GM12865 (cell line): ENCODE measurements at regions not wholly inside any gene's neighbourhood (a gene's known extent, or its start where the extent isn't known, plus 50 kb on each side); places are given as distances from the start of the nearest gene placed in this dataset.
A peak's percentile ranks its signal among the peaks of the same experiment; 100 is the strongest.

Experiments used
- DNase-seq: peaks from one replicate; pipeline ENCODE4 v3.0.0; 2010; ENCODE audit warnings: low read depth
- H3K4me3 ChIP-seq: 2 replicates; pipeline ENCODE4 v1.5.1; 2011; ENCODE audit warnings: mild to moderate bottlenecking, low read depth, low read length, control low read depth
- CTCF ChIP-seq: IDR thresholded peaks from 2 replicates; pipeline ENCODE4 v1.5.1; 2011; ENCODE audit warnings: low read length, control low read depth, low read depth, inconsistent platforms; ENCODE audit not compliant: insufficient read depth; ENCODE audit errors: missing control alignments

GRCh38 chr16:73873643-73874042 is 423.0 kb upstream of the PSMD7 start:
- DNase-seq, result no peak
- TF ChIP-seq CTCF, result no peak
- H3K4me3 ChIP-seq, result no peak overlapping the region

DNA sequence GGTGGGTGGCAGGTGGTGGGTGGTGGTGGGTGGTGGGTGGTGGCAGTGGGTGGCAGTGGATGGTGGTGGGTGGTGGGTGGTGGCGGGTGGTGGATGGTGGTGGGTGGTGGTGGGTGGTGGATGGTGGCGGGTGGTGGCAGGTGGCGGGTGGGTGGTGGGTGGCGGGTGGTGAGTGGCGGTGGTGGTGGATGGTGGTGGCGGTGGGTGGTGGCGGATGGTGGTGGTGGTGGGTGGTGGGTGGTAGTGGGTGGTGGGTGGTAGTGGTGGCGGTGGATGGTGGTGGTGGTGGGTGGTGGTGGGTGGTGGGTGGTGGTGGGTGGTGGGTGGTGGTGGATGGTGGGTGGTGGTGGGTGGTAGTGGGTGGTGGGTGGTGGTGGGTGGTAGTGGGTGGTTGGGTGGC is 423.8 kb upstream of the PSMD7 start:
- no peak for TF ChIP-seq CTCF
- no peak for DNase-seq
- no peak overlapping the region for H3K4me3 ChIP-seq

- no peak overlapping the region for H3K4me3 ChIP-seq
- no peak for TF ChIP-seq CTCF
- no peak for DNase-seq
These were observed 425.4 kb upstream of the PSMD7 start for GRCh38 chr16:73871088-73871733.

GRCh38 chr16:73869126-73869525 is 427.5 kb upstream of the PSMD7 start:
- no peak for TF ChIP-seq CTCF
- no peak for DNase-seq
- no peak overlapping the region for H3K4me3 ChIP-seq

DNA sequence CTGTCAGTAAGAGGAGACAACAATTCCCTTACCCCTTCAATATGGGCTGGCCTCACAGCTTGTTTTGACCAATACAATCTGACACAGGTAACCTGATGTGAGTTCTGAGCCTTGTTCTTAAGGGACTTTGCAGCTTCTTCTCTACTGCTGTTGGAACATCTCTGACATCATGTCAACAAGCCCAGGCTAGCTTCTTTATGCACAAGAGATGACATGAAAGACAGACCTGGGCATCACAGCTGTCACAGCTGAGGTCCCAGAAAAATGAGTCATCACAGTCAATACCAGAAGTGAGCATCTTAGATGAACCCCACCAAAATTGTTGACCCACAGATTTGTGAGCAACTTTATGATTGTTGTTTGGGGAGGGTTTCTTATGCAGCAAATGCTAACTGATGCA is 431.7 kb upstream of the PSMD7 start:
- no peak for TF ChIP-seq CTCF
- no peak overlapping the region for H3K4me3 ChIP-seq
- DNase-seq, result peak; percentile 2

DNA sequence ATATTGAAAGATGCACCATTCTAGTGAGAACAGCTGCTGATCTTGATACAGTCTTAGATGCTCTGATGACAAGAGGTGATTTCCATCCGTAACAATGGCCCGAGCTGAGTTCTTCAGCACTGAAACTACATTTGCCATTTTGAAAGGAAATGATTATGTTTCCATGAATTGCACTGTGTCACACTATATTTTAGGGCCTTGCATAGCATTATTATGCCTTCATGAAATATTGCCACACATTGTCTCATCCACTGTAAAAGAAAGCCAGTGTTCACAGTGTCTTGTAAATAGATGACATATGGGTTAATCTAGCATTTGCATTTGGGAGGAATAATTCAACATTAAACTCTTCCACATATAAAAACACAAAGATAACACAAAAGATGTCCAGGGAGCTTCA is 438.3 kb upstream of the PSMD7 start:
- DNase-seq, result no peak
- no peak for TF ChIP-seq CTCF
- no peak overlapping the region for H3K4me3 ChIP-seq

GRCh38 chr16:73853968-73854367 is 442.6 kb upstream of the PSMD7 start:
- no peak for TF ChIP-seq CTCF
- DNase-seq, result no peak
- no peak overlapping the region for H3K4me3 ChIP-seq
